M059J (cell line): ENCODE measurements at regions not wholly inside any gene's neighbourhood (a gene's known extent, or its start where the extent isn't known, plus 50 kb on each side); places are given as distances from the start of the nearest gene placed in this dataset.
A peak's percentile ranks its signal among the peaks of the same experiment; 100 is the strongest.

ENCODE experiments used
- DNase-seq: peaks from one replicate; pipeline ENCODE4 v3.0.0-alpha.2; 2012; ENCODE audit warnings: low read depth

- DNase-seq = peak; percentile 1
These were observed 129.7 kb downstream of the FAXC start for GRCh38 chr6:99219788-99220187.

GRCh38 chr6:99216959-99217358 is 132.5 kb downstream of the FAXC start:
- no peak for DNase-seq

- DNase-seq = no peak
These were observed 153.4 kb downstream of the FAXC start for GRCh38 chr6:99195986-99196655.

GRCh38 chr6:99192561-99192960 is 156.9 kb downstream of the FAXC start:
- no peak for DNase-seq

- no peak for DNase-seq
These were observed 159.4 kb downstream of the FAXC start for GRCh38 chr6:99189823-99190721.

- DNase-seq = peak; percentile 1
These were observed 162.0 kb downstream of the FAXC start for GRCh38 chr6:99187429-99187828.

GRCh38 chr6:99186417-99186816 is 163.1 kb downstream of the FAXC start:
- DNase-seq = no peak

- no peak for DNase-seq
These were observed 163.9 kb downstream of the FAXC start for GRCh38 chr6:99185525-99185924.

- no peak for DNase-seq
These were observed 164.8 kb downstream of the FAXC start for GRCh38 chr6:99184696-99185095.

GRCh38 chr6:99183066-99183465 is 166.4 kb downstream of the FAXC start:
- DNase-seq = no peak

- DNase-seq = no peak
These were observed 168.3 kb downstream of the FAXC start for GRCh38 chr6:99181174-99181573.

- DNase-seq = peak; percentile 13
These were observed 171.3 kb downstream of the FAXC start for GRCh38 chr6:99178168-99178567.

- no peak for DNase-seq
These were observed 171.7 kb downstream of the FAXC start for GRCh38 chr6:99177736-99178135.

GRCh38 chr6:99165838-99166237 is 183.6 kb downstream of the FAXC start:
- no peak for DNase-seq

GRCh38 chr6:99152347-99152643 is 197.2 kb downstream of the FAXC start:
- DNase-seq = no peak

GRCh38 chr6:99151634-99152346 is 197.7 kb downstream of the FAXC start:
- DNase-seq = peak; percentile 12

- DNase-seq = no peak
These were observed 200.7 kb downstream of the FAXC start for GRCh38 chr6:99148761-99149160.

- no peak for DNase-seq
These were observed 200.4 kb upstream of the FBXL4 start for GRCh38 chr6:99148111-99148510.

GRCh38 chr6:99147206-99147605 is 199.5 kb upstream of the FBXL4 start:
- DNase-seq = no peak

GRCh38 chr6:99146711-99147110 is 199.0 kb upstream of the FBXL4 start:
- no peak for DNase-seq

GRCh38 chr6:99145738-99146137 is 198.0 kb upstream of the FBXL4 start:
- DNase-seq = no peak

- DNase-seq = no peak
These were observed 195.5 kb upstream of the FBXL4 start for GRCh38 chr6:99143108-99143861.
